ENCODE measurements at regions not wholly inside any gene's neighbourhood (a gene's known extent, or its start where the extent isn't known, plus 50 kb on each side); places are given as distances from the start of the nearest gene placed in this dataset.
"Not testable (repeated sequence)": the region's sequence is repeated elsewhere in the genome, so short reads cannot be mapped to it uniquely, and the experiment has no call there.

DNA sequence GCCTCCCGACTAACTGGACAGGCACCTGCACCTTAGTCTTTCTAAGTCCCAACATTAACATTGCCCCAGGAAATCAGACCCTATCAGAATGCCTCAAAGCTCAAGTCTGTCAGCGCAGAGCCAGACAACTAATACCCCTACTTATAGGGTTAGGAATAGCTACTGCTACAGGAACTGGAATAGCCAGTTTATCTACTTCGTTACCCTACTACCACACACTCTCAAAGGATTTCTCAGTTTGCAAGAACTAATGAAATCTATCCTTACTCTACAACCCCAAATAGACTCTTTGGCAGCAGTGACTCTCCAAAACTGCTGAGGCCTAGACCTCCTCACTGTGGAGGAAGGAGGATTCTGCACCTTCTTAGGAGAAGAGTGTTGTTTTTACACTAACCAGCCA lies 88.5 kb downstream of the COPRS start:
- TF ChIP-seq, protein P1, sequence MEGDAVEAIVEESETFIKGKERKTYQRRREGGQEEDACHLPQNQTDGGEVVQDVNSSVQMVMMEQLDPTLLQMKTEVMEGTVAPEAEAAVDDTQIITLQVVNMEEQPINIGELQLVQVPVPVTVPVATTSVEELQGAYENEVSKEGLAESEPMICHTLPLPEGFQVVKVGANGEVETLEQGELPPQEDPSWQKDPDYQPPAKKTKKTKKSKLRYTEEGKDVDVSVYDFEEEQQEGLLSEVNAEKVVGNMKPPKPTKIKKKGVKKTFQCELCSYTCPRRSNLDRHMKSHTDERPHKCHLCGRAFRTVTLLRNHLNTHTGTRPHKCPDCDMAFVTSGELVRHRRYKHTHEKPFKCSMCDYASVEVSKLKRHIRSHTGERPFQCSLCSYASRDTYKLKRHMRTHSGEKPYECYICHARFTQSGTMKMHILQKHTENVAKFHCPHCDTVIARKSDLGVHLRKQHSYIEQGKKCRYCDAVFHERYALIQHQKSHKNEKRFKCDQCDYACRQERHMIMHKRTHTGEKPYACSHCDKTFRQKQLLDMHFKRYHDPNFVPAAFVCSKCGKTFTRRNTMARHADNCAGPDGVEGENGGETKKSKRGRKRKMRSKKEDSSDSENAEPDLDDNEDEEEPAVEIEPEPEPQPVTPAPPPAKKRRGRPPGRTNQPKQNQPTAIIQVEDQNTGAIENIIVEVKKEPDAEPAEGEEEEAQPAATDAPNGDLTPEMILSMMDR (conservative IDR thresholded peaks at IDR 0.05; ENCODE audit: low read length): not testable (repeated sequence)
- not testable (repeated sequence) for TF ChIP-seq EZH2phosphoT487 (IDR thresholded peaks at IDR 0.05; ENCODE audit: borderline replicate concordance, low read depth, low read length)
